ENCODE measurements at regions not wholly inside any gene's neighbourhood (a gene's known extent, or its start where the extent isn't known, plus 50 kb on each side); places are given as distances from the start of the nearest gene placed in this dataset.

- TF ChIP-seq POLR2AphosphoS5 (IDR thresholded peaks at IDR 0.05; ENCODE audit: low read depth, low read length): no peak
- no peak for TF ChIP-seq POLR2A (IDR thresholded peaks at IDR 0.05; ENCODE audit: low read depth, low read length)
- TF ChIP-seq TAF1 (IDR thresholded peaks at IDR 0.05; ENCODE audit: borderline replicate concordance, low read depth, low read length): no peak
- no peak for FAIRE-seq
- no peak for DNase-seq (ENCODE audit: insufficient read length)
Observed at GRCh38 chr6:121755485-121755884, 320.0 kb downstream of the GJA1 start.

GRCh38 chr6:121756666-121757065 lies 321.2 kb downstream of the GJA1 start:
- FAIRE-seq (no peak), DNase-seq (ENCODE audit: insufficient read length) (no peak)
- TF ChIP-seq POLR2AphosphoS5 (IDR thresholded peaks at IDR 0.05; ENCODE audit: low read depth, low read length) (no peak), POLR2A (IDR thresholded peaks at IDR 0.05; ENCODE audit: low read depth, low read length) (no peak), TAF1 (IDR thresholded peaks at IDR 0.05; ENCODE audit: borderline replicate concordance, low read depth, low read length) (no peak)

GRCh38 chr6:121759370-121759769 lies 323.9 kb downstream of the GJA1 start:
- FAIRE-seq (no peak), DNase-seq (ENCODE audit: insufficient read length) (no peak)
- TF ChIP-seq POLR2A (IDR thresholded peaks at IDR 0.05; ENCODE audit: low read depth, low read length) (no peak), POLR2AphosphoS5 (IDR thresholded peaks at IDR 0.05; ENCODE audit: low read depth, low read length) (no peak), TAF1 (IDR thresholded peaks at IDR 0.05; ENCODE audit: borderline replicate concordance, low read depth, low read length) (no peak)

- FAIRE-seq: no peak
- no peak for DNase-seq (ENCODE audit: insufficient read length)
- TF ChIP-seq TAF1 (IDR thresholded peaks at IDR 0.05; ENCODE audit: borderline replicate concordance, low read depth, low read length) (no peak), POLR2A (IDR thresholded peaks at IDR 0.05; ENCODE audit: low read depth, low read length) (no peak), POLR2AphosphoS5 (IDR thresholded peaks at IDR 0.05; ENCODE audit: low read depth, low read length) (no peak)
Observed at GRCh38 chr6:121760191-121760590, 324.7 kb downstream of the GJA1 start.

GRCh38 chr6:121760745-121761144 lies 325.3 kb downstream of the GJA1 start:
- no peak for DNase-seq (ENCODE audit: insufficient read length)
- no peak for FAIRE-seq
- no peak for TF ChIP-seq POLR2AphosphoS5 (IDR thresholded peaks at IDR 0.05; ENCODE audit: low read depth, low read length)
- no peak for TF ChIP-seq POLR2A (IDR thresholded peaks at IDR 0.05; ENCODE audit: low read depth, low read length)
- no peak for TF ChIP-seq TAF1 (IDR thresholded peaks at IDR 0.05; ENCODE audit: borderline replicate concordance, low read depth, low read length)

GRCh38 chr6:121764493-121764892 lies 329.0 kb downstream of the GJA1 start:
- DNase-seq (ENCODE audit: insufficient read length) (no peak), FAIRE-seq (no peak)
- no peak for TF ChIP-seq POLR2A (IDR thresholded peaks at IDR 0.05; ENCODE audit: low read depth, low read length)
- no peak for TF ChIP-seq TAF1 (IDR thresholded peaks at IDR 0.05; ENCODE audit: borderline replicate concordance, low read depth, low read length)
- no peak for TF ChIP-seq POLR2AphosphoS5 (IDR thresholded peaks at IDR 0.05; ENCODE audit: low read depth, low read length)

- no peak for FAIRE-seq
- DNase-seq (ENCODE audit: insufficient read length): no peak
- TF ChIP-seq TAF1 (IDR thresholded peaks at IDR 0.05; ENCODE audit: borderline replicate concordance, low read depth, low read length) (no peak), POLR2AphosphoS5 (IDR thresholded peaks at IDR 0.05; ENCODE audit: low read depth, low read length) (no peak), POLR2A (IDR thresholded peaks at IDR 0.05; ENCODE audit: low read depth, low read length) (no peak)
Observed at GRCh38 chr6:121765060-121765459, 329.6 kb downstream of the GJA1 start.

- DNase-seq (ENCODE audit: insufficient read length) (no peak), FAIRE-seq (no peak)
- TF ChIP-seq POLR2AphosphoS5 (IDR thresholded peaks at IDR 0.05; ENCODE audit: low read depth, low read length): no peak
- no peak for TF ChIP-seq POLR2A (IDR thresholded peaks at IDR 0.05; ENCODE audit: low read depth, low read length)
- no peak for TF ChIP-seq TAF1 (IDR thresholded peaks at IDR 0.05; ENCODE audit: borderline replicate concordance, low read depth, low read length)
Observed at GRCh38 chr6:121767211-121767610, 331.8 kb downstream of the GJA1 start.

- no peak for DNase-seq (ENCODE audit: insufficient read length)
- TF ChIP-seq POLR2A (IDR thresholded peaks at IDR 0.05; ENCODE audit: low read depth, low read length): no peak
- no peak for FAIRE-seq
Observed at GRCh38 chr6:121770943-121771342, 335.5 kb downstream of the GJA1 start.

GRCh38 chr6:121771937-121772720 lies 336.7 kb downstream of the GJA1 start:
- TF ChIP-seq POLR2AphosphoS5 (IDR thresholded peaks at IDR 0.05; ENCODE audit: low read depth, low read length) (no peak), TAF1 (IDR thresholded peaks at IDR 0.05; ENCODE audit: borderline replicate concordance, low read depth, low read length) (no peak)
- DNase-seq (ENCODE audit: insufficient read length): no peak
- FAIRE-seq: no peak

GRCh38 chr6:121776054-121776453 lies 340.6 kb downstream of the GJA1 start:
- FAIRE-seq: no peak
- DNase-seq (ENCODE audit: insufficient read length): no peak
- TF ChIP-seq POLR2AphosphoS5 (IDR thresholded peaks at IDR 0.05; ENCODE audit: low read depth, low read length) (no peak), POLR2A (IDR thresholded peaks at IDR 0.05; ENCODE audit: low read depth, low read length) (no peak), TAF1 (IDR thresholded peaks at IDR 0.05; ENCODE audit: borderline replicate concordance, low read depth, low read length) (no peak)
